ENCODE measurements at regions not wholly inside any gene's neighbourhood (a gene's known extent, or its start where the extent isn't known, plus 50 kb on each side); places are given as distances from the start of the nearest gene placed in this dataset.

DNA sequence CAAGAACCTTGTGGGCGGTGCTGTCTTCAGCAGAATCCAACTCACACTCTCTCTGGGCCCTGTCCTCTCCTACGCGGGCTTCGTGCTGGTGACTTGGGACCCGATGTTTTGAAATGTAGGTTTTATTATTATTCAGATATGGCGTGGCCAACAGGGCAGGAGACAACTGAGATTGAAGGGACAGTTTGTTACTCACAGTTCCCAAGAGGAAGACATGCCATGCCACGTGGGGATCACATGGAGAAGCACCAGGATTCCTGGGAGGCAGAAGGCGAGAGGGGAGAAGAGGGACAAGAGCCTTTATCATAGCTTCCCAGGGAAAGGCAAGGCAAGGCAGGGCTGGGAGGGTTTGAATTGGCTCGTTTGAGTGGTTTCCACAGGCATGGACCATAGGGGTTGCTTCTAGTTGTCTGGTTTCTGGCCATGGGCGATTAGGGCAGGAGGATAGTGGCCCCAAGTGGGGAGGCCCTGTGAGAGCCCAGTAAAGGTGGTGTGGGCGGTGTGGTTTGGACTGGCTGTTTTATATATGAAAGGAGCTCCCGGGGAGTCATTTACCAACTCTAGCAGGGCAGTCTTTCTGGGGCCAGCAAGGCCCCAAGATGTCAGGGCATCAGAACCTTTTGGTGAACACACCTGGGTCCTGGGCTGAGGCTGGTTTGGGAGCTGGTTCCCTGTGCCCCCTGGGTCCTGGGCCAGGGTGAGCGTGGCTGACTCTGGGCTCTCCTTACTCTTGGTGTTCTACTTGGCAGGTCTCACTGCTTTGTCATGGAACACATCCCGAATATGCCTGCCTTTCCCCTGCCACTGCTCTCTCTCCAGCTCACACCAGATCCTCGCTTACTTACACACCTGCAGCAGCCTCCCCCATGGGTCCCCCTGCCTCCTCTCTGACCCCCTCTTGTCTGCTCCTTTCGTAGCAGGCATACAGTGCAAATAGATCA is 94.0 kb upstream of the ZNF536 start (continued):
- TF ChIP-seq CHD7 (IDR thresholded peaks at IDR 0.05; ENCODE audit: insufficient replicate concordance, low read length) (no peak), SUZ12 (IDR thresholded peaks at IDR 0.05; ENCODE audit: low read length) (no peak)

Data from H1 (cell line).